OCI-LY7 (cell line): ENCODE measurements at regions not wholly inside any gene's neighbourhood (a gene's known extent, or its start where the extent isn't known, plus 50 kb on each side); places are given as distances from the start of the nearest gene placed in this dataset.

Experiments used
- EZH2phosphoT487 ChIP-seq: fragments of 200-600 bp; sonication (generic); IDR thresholded peaks from 2 replicates; pipeline ENCODE4 v1.6.1; 2018; ENCODE audit warnings: low read depth, borderline replicate concordance, mild to moderate bottlenecking, mixed run types, antibody characterized with exemption, low read length, moderate library complexity, mixed read lengths
- TF ChIP-seq, protein P1 (sequence below): fragments of 200-600 bp; sonication (generic); conservative IDR thresholded peaks from 2 replicates; pipeline ENCODE4 v1.5.1; 2014; ENCODE audit warnings: mild to moderate bottlenecking, antibody characterized with exemption, low read length, moderate library complexity, mixed read lengths

DNA sequence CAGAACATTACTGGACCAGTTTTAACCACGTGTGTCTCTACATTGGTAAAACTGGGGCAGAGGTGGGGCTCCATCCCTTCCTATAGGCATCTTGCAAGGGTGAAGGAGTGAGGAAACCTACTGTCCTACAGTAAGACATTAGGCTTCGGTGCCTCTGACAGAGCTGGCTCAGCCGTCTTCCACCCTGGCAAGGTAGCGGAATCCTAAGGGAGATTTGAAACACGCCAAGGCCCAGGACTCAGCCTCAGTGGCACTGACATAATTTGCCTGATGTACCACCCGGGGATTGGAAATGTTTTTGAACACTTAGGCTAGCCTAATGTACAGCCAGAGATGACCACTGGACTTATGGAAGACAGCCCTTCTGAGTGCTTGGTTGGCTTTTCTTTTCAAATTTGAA is 329.7 kb upstream of the IRX1 start:
- TF ChIP-seq, protein P1, sequence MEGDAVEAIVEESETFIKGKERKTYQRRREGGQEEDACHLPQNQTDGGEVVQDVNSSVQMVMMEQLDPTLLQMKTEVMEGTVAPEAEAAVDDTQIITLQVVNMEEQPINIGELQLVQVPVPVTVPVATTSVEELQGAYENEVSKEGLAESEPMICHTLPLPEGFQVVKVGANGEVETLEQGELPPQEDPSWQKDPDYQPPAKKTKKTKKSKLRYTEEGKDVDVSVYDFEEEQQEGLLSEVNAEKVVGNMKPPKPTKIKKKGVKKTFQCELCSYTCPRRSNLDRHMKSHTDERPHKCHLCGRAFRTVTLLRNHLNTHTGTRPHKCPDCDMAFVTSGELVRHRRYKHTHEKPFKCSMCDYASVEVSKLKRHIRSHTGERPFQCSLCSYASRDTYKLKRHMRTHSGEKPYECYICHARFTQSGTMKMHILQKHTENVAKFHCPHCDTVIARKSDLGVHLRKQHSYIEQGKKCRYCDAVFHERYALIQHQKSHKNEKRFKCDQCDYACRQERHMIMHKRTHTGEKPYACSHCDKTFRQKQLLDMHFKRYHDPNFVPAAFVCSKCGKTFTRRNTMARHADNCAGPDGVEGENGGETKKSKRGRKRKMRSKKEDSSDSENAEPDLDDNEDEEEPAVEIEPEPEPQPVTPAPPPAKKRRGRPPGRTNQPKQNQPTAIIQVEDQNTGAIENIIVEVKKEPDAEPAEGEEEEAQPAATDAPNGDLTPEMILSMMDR = no peak
- TF ChIP-seq EZH2phosphoT487 = no peak
